GM12878 (cell line): ENCODE measurements at regions not wholly inside any gene's neighbourhood (a gene's known extent, or its start where the extent isn't known, plus 50 kb on each side); places are given as distances from the start of the nearest gene placed in this dataset.
A peak's percentile ranks its signal among the peaks of the same experiment; 100 is the strongest.

ENCODE experiments used
- ATAC-seq: fragments of 200-7000 bp; cut with Tn5 transposase; 3 replicates; pipeline ENCODE4 v1.9.1; 2020; ENCODE audit warnings: mild to moderate bottlenecking, moderate library complexity
- BruUV-seq: library from RNA; stranded (reverse); fragments of 400-500 nt; replicated peaks from 2 replicates; lab custom pipeline; 2021; lab: Mats Ljungman, UMichigan
- CTCF ChIA-PET: fragments of 300-600 bp; sonication (Branson Sonifier 250); formaldehyde crosslinking; extraction: SDS; loops from one replicate; lab custom pipeline; 2021; ENCODE audit warnings: inconsistent platforms; lab: Yijun Ruan, JAX
- POLR2A ChIA-PET: fragments of 350-600 bp; formaldehyde crosslinking; extraction: SDS; loops from one replicate; lab custom pipeline; 2021; ENCODE audit warnings: inconsistent platforms; lab: Charles Lee
- RAD21 ChIA-PET: fragments of 300-600 bp; sonication (Branson Sonifier 250); formaldehyde crosslinking; loops from one replicate; lab custom pipeline; 2023; ENCODE audit warnings: antibody characterized with exemption; ENCODE audit not compliant: unreplicated experiment; lab: Charles Lee
- SMC1A ChIA-PET: fragments of 300-600 bp; sonication (Branson Sonifier 250); formaldehyde crosslinking; loops from one replicate; lab custom pipeline; 2023; ENCODE audit not compliant: unreplicated experiment, uncharacterized antibody; lab: Charles Lee
- DNase-seq: peaks from one replicate; pipeline ENCODE4 v3.0.0-alpha.2; 2011; ENCODE audit warnings: low read depth, low spot score
- FAIRE-seq: peaks from 3 replicates; lab custom pipeline; 2011; peaks lifted over from hg19 to GRCh38; lab: Jason Lieb, UNC
- H2AFZ ChIP-seq: 2 replicates; pipeline ENCODE4 v1.6.0; 2011; ENCODE audit warnings: low read depth, low read length, control low read depth; ENCODE audit not compliant: control insufficient read depth
- H3K27ac ChIP-seq: 2 replicates; pipeline ENCODE4 v1.5.1; 2011; ENCODE audit warnings: control low read depth; ENCODE audit not compliant: control insufficient read depth, insufficient read depth
- H3K27me3 ChIP-seq, 2 experiments: replicated peaks in 1 of 2; 2 replicates each; pipeline versions ENCODE4 v1.6.0 to v1.6.1; 2011; ENCODE audit warnings: low read length in 1 of 2; ENCODE audit not compliant: control insufficient read depth in 2 of 2, insufficient read depth in 2 of 2
- H3K36me3 ChIP-seq, 2 experiments: 2 replicates each; pipeline ENCODE4 v1.5.1; 2011; ENCODE audit warnings: low read length in 1 of 2; ENCODE audit not compliant: control insufficient read depth in 2 of 2, insufficient read depth in 2 of 2
- H3K4me1 ChIP-seq: 2 replicates; pipeline ENCODE4 v1.6.1; 2011; ENCODE audit warnings: mild to moderate bottlenecking, low read length, moderate library complexity, mixed read lengths; ENCODE audit not compliant: control insufficient read depth, insufficient read depth
- H3K4me2 ChIP-seq: 2 replicates; pipeline ENCODE4 v1.6.0; 2011; ENCODE audit warnings: control low read depth; ENCODE audit not compliant: control insufficient read depth, insufficient read depth
- H3K4me3 ChIP-seq: fragments of 200-600 bp; sonication (generic); 2 replicates; pipeline ENCODE4 v1.5.1; 2016
- H3K79me2 ChIP-seq: 2 replicates; pipeline ENCODE4 v1.6.0; 2011; ENCODE audit warnings: low read length; ENCODE audit not compliant: control insufficient read depth, insufficient read depth
- H3K9ac ChIP-seq: 2 replicates; pipeline ENCODE4 v1.8.0; 2011; ENCODE audit warnings: low read length, control low read depth, mixed read lengths; ENCODE audit not compliant: control insufficient read depth, insufficient read depth
- H3K9me3 ChIP-seq: replicated peaks from 3 replicates; pipeline ENCODE4 v1.5.1; 2011; ENCODE audit warnings: mild to moderate bottlenecking, low read length; ENCODE audit not compliant: control insufficient read depth, insufficient read depth
- H4K20me1 ChIP-seq: 2 replicates; pipeline ENCODE4 v1.6.0; 2011; ENCODE audit not compliant: control insufficient read depth, insufficient read depth
- ATF7 ChIP-seq: fragments of 450-650 bp; IDR thresholded peaks from 2 replicates; pipeline ENCODE4 v1.6.1; 2016; ENCODE audit warnings: low read depth, mild to moderate bottlenecking
- BHLHE40 ChIP-seq, 2 experiments: fragments of 450-650 bp in 1 of 2; IDR thresholded peaks; 2 replicates each; pipeline ENCODE4 v1.6.1; 2011 to 2017; ENCODE audit warnings: low read depth in 2 of 2, borderline replicate concordance in 1 of 2, improper control_type of control experiment in 1 of 2, low read length in 1 of 2, mild to moderate bottlenecking in 1 of 2
- FOXK2 ChIP-seq: fragments of 450-650 bp; IDR thresholded peaks from 2 replicates; pipeline ENCODE4 v1.6.1; 2017; ENCODE audit warnings: mild to moderate bottlenecking, moderate library complexity
- HDAC6 ChIP-seq: fragments of 200-600 bp; sonication (generic); IDR thresholded peaks from one replicate; pipeline ENCODE4 v1.8.0; 2017; ENCODE audit warnings: antibody characterized with exemption; ENCODE audit not compliant: unreplicated experiment
- IKZF2 ChIP-seq, 2 experiments: fragments of 450-650 bp; IDR thresholded peaks; 2 replicates each; pipeline ENCODE4 v1.6.1; 2017; ENCODE audit warnings: mild to moderate bottlenecking in 2 of 2, moderate library complexity in 2 of 2
- RUNX3 ChIP-seq: IDR thresholded peaks from 2 replicates; pipeline ENCODE4 v1.6.1; 2012; ENCODE audit warnings: low read length, inconsistent platforms
- WGBS: methylation state at CpG from one replicate; pipeline ENCODE4 v1.1.6; 2016; ENCODE audit warnings: low lambda C conversion rate; ENCODE audit not compliant: insufficient replicate concordance, insufficient coverage; ENCODE audit errors: missing lambda C conversion rate; 5-methylcytosine and 5-hydroxymethylcytosine counted together
- in situ Hi-C: fragments of 300-500 bp; cut with MboI; formaldehyde crosslinking; loops from 9 replicates; pipeline ENCODE4 v1.14.3; 2018; ENCODE audit warnings: mixed read lengths
- intact Hi-C: fragments of 100-400 bp; cut with micrococcal nuclease; formaldehyde crosslinking; loops from one replicate; pipeline ENCODE4 v1.14.2; 2022; ENCODE audit not compliant: unreplicated experiment

- ATAC-seq (no peak), FAIRE-seq (no peak)
- in situ Hi-C loops: no loop called here
- no peaks in the 10 kb centered on the region for H3K4me1 ChIP-seq
- BruUV-seq: no TSS peak
- no peaks in the 10 kb centered on the region for H3K36me3 ChIP-seq
- WGBS: 33% methylated on average over 15 of the region's 15 CpGs
- TF ChIP-seq FOXK2: no peak
- TF ChIP-seq ATF7: 0 out of 2 replicates have a peak, but pooled peaks have one; percentile 16
- TF ChIP-seq, all 136 proteins: peak for 1
- no peak overlapping the region for H2AFZ ChIP-seq
- H3K4me3 ChIP-seq: no peak overlapping the region
- H3K27me3 ChIP-seq: peaks cover 0 to 5% of the 10 kb centered on the region in 2 experiments; a peak in 2 of 4 replicates
- no peak overlapping the region for H3K9ac ChIP-seq
- SMC1A ChIA-PET: no interaction called here
- no peak for DNase-seq
- RAD21 ChIA-PET: no interaction called here
- H3K27ac ChIP-seq: no peak overlapping the region
- H3K4me2 ChIP-seq: no peak overlapping the region
- H3K79me2 ChIP-seq: no peaks in the 10 kb centered on the region
- CTCF ChIA-PET: no interaction called here
- POLR2A ChIA-PET: no interaction called here
- intact Hi-C loops: no loop called here
- H3K9me3 ChIP-seq: no peaks in the 10 kb centered on the region
- H4K20me1 ChIP-seq: no peaks in the 10 kb centered on the region
These were observed 99.5 kb downstream of the SNX19 start for GRCh38 chr11:130816546-130817329.

GRCh38 chr11:130817330-130817944 lies 98.8 kb downstream of the SNX19 start:
- H3K27ac ChIP-seq: no peak overlapping the region
- ChIA-PET SMC1A (no interaction called here), CTCF (no interaction called here), POLR2A (no interaction called here), RAD21 (no interaction called here)
- DNase-seq (no peak), ATAC-seq (no peak), FAIRE-seq (no peak)
- peak; percentile 9; the same call in 1 of the 2 replicates for TF ChIP-seq RUNX3
- no peak for TF ChIP-seq HDAC6
- TF ChIP-seq IKZF2 (IDR thresholded peaks at IDR 0.05): no peak
- no peak for TF ChIP-seq BHLHE40 (IDR thresholded peaks at IDR 0.05; ENCODE audit: borderline replicate concordance in 1 of 2, low read depth in 2 of 2, low read length in 1 of 2)
- H3K9me3 ChIP-seq: no peaks in the 10 kb centered on the region
- in situ Hi-C loops: no loop called here
- H3K4me2 ChIP-seq: no peak overlapping the region
- intact Hi-C loops: no loop called here
- no peaks in the 10 kb centered on the region for H4K20me1 ChIP-seq
- peaks cover 0 to 5% of the 10 kb centered on the region in 2 experiments; a peak in 2 of 4 replicates for H3K27me3 ChIP-seq
- H3K4me1 ChIP-seq: no peaks in the 10 kb centered on the region
- H3K36me3 ChIP-seq: no peaks in the 10 kb centered on the region
- no peak overlapping the region for H2AFZ ChIP-seq
- no peak overlapping the region for H3K4me3 ChIP-seq
- no TSS peak for BruUV-seq
- no peak overlapping the region for H3K9ac ChIP-seq
- H3K79me2 ChIP-seq: no peaks in the 10 kb centered on the region
